NB4 (cell line): ENCODE measurements at regions not wholly inside any gene's neighbourhood (a gene's known extent, or its start where the extent isn't known, plus 50 kb on each side); places are given as distances from the start of the nearest gene placed in this dataset.

ENCODE experiments used
- DNase-seq: peaks from one replicate; pipeline ENCODE4 v3.0.0; 2010; ENCODE audit warnings: low read depth
- H3K4me3 ChIP-seq: one replicate; pipeline ENCODE4 v1.5.1; 2011; ENCODE audit warnings: mild to moderate bottlenecking, low read depth, low read length, moderate library complexity
- CTCF ChIP-seq: IDR thresholded peaks from one replicate; pipeline ENCODE4 v1.5.1; 2012; ENCODE audit warnings: low read depth, low read length
- MAX ChIP-seq: IDR thresholded peaks from 2 replicates; pipeline ENCODE4 v1.6.1; 2011; ENCODE audit warnings: low read depth, low read length
- MYC ChIP-seq: IDR thresholded peaks from 2 replicates; pipeline ENCODE4 v1.6.1; 2011; ENCODE audit warnings: low read depth, low read length
- POLR2A ChIP-seq: IDR thresholded peaks from 2 replicates; pipeline ENCODE4 v1.6.1; 2011; ENCODE audit warnings: mild to moderate bottlenecking; ENCODE audit not compliant: insufficient read length; ENCODE audit errors: extremely low read depth

- no peak for DNase-seq
- no peak overlapping the region for H3K4me3 ChIP-seq
- no peak for TF ChIP-seq MYC
- TF ChIP-seq MAX = no peak
- no peak for TF ChIP-seq POLR2A
- no peak for TF ChIP-seq CTCF
Measured at GRCh38 chr1:222138095-222138494, 396.2 kb upstream of the DUSP10 start.

- H3K4me3 ChIP-seq = no peak overlapping the region
- DNase-seq = no peak
- TF ChIP-seq CTCF (no peak), MYC (no peak), POLR2A (no peak), MAX (no peak)
Measured at GRCh38 chr1:222136869-222137268, 395.0 kb upstream of the DUSP10 start.

GRCh38 chr1:222129041-222129440 is 387.2 kb upstream of the DUSP10 start:
- H3K4me3 ChIP-seq = no peak overlapping the region
- no peak for DNase-seq
- TF ChIP-seq CTCF = no peak
- no peak for TF ChIP-seq POLR2A
- no peak for TF ChIP-seq MYC

- TF ChIP-seq CTCF (no peak), MAX (no peak), MYC (no peak), POLR2A (no peak)
Measured at GRCh38 chr1:222127526-222128152, 385.8 kb upstream of the DUSP10 start.

GRCh38 chr1:222127096-222127495 is 385.2 kb upstream of the DUSP10 start:
- no peak for DNase-seq
- TF ChIP-seq CTCF = no peak
- TF ChIP-seq POLR2A = no peak
- TF ChIP-seq MAX = no peak
- no peak for TF ChIP-seq MYC

More at GRCh38 chr1:222127526-222128152, 385.8 kb upstream of the DUSP10 start:
- H3K4me3 ChIP-seq = no peak overlapping the region
- DNase-seq = no peak

GRCh38 chr1:222126052-222126451 is 384.2 kb upstream of the DUSP10 start:
- H3K4me3 ChIP-seq = no peak overlapping the region
- TF ChIP-seq POLR2A (no peak), MYC (no peak), MAX (no peak), CTCF (no peak)
- DNase-seq = no peak

More at GRCh38 chr1:222127096-222127495, 385.2 kb upstream of the DUSP10 start:
- no peak overlapping the region for H3K4me3 ChIP-seq
